HFFc6 (cell line): ENCODE measurements at regions not wholly inside any gene's neighbourhood (a gene's known extent, or its start where the extent isn't known, plus 50 kb on each side); places are given as distances from the start of the nearest gene placed in this dataset.
"Not testable (repeated sequence)": the region's sequence is repeated elsewhere in the genome, so short reads cannot be mapped to it uniquely, and the experiment has no call there.

Experiments used
- DNase-seq: peaks from one replicate; pipeline ENCODE4 v3.0.0-alpha.2; 2018
- H3K27ac Mint-ChIP-seq: 2 replicates; pipeline ENCODE4 v1.8.0; 2020; ENCODE audit warnings: mild to moderate bottlenecking, mixed read lengths
- H3K27me3 Mint-ChIP-seq: 2 replicates; pipeline ENCODE4 v1.8.0; 2021; ENCODE audit warnings: mild to moderate bottlenecking, moderate library complexity, mixed read lengths; ENCODE audit not compliant: insufficient read depth
- H3K36me3 Mint-ChIP-seq: 2 replicates; pipeline ENCODE4 v1.8.0; 2021; ENCODE audit warnings: low read depth, mixed read lengths
- H3K4me1 Mint-ChIP-seq: 2 replicates; pipeline ENCODE4 v1.8.0; 2020; ENCODE audit warnings: low read depth, mixed read lengths
- H3K4me3 Mint-ChIP-seq: 2 replicates; pipeline ENCODE4 v1.8.0; 2020; ENCODE audit warnings: mild to moderate bottlenecking, moderate library complexity, mixed read lengths
- H3K9me3 Mint-ChIP-seq: 2 replicates; pipeline ENCODE4 v1.8.0; 2020; ENCODE audit warnings: mild to moderate bottlenecking, mixed read lengths
- TF ChIP-seq, protein P1 (sequence below): fragments of 200-600 bp; sonication (generic); IDR thresholded peaks from 2 replicates; pipeline ENCODE4 v1.5.0; 2021; ENCODE audit warnings: antibody characterized with exemption, mild to moderate bottlenecking

DNA sequence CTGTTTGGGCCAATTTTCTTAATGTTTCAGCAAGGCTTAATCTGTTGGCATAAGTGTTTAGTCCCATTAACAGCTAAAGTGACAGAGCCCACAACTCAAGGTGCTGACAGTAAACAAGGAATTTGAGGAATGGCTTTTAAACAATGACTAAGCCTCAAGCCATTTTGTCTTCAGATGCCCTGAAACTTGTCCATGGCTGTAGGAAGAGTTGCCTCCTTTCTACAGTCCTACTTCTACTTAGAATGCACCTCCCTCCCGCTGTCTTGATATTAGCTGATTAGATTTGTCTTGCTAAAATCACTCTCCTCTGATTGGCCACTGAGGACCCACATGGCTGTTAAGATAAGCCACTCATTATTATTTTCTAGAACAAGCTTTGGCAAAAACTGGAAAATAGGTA is 188.4 kb upstream of the OTX2 start:
- Mint-ChIP-seq H3K4me1 (no peaks in the 10 kb centered on the region), H3K27ac (no peak overlapping the region), H3K9me3 (peaks cover 44% of the 10 kb centered on the region), H3K36me3 (no peaks in the 10 kb centered on the region; the same call in 1 of the 2 replicates), H3K4me3 (no peak overlapping the region), H3K27me3 (no peaks in the 10 kb centered on the region; the same call in 1 of the 2 replicates)
- DNase-seq = no peak
- TF ChIP-seq, protein P1, sequence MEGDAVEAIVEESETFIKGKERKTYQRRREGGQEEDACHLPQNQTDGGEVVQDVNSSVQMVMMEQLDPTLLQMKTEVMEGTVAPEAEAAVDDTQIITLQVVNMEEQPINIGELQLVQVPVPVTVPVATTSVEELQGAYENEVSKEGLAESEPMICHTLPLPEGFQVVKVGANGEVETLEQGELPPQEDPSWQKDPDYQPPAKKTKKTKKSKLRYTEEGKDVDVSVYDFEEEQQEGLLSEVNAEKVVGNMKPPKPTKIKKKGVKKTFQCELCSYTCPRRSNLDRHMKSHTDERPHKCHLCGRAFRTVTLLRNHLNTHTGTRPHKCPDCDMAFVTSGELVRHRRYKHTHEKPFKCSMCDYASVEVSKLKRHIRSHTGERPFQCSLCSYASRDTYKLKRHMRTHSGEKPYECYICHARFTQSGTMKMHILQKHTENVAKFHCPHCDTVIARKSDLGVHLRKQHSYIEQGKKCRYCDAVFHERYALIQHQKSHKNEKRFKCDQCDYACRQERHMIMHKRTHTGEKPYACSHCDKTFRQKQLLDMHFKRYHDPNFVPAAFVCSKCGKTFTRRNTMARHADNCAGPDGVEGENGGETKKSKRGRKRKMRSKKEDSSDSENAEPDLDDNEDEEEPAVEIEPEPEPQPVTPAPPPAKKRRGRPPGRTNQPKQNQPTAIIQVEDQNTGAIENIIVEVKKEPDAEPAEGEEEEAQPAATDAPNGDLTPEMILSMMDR = no peak

DNA sequence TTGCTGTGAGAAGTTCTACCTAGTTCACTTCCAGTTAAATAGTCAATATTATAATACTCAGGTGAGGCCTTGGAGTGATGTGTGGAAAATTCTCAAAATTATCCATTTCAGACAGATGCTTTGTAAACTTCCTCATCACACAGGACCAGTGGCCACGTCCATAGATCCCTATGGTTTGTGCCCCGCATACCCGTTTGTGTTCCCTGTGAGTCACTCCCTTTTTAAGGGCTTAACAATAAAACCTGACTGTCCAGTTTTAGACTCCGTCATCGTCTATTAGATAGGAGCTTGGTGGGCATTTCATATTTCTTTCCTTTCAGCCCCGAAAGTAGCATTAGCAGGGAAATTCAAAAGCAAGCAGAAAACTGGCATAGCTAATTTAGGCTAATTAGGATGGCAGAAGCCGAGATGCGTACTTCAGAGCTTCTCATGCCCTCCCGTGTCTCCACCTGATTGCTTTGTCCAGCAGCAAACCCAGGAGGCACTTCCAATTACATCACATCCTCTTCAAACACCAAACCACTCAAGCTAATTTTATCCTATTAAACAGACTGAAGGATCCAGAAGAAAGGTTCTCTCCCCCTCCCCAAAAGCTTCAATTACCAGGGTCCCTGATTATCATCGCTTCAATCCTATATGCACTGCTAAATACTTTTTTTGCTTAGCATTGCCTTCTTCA is 186.6 kb upstream of the OTX2 start:
- Mint-ChIP-seq H3K4me1 (no peaks in the 10 kb centered on the region), H3K9me3 (peaks cover 39% of the 10 kb centered on the region), H3K27ac (no peak overlapping the region), H3K4me3 (no peak overlapping the region), H3K27me3 (no peaks in the 10 kb centered on the region; the same call in 1 of the 2 replicates), H3K36me3 (no peaks in the 10 kb centered on the region; the same call in 1 of the 2 replicates)
- no peak for DNase-seq
- TF ChIP-seq, protein P1 = no peak

DNA sequence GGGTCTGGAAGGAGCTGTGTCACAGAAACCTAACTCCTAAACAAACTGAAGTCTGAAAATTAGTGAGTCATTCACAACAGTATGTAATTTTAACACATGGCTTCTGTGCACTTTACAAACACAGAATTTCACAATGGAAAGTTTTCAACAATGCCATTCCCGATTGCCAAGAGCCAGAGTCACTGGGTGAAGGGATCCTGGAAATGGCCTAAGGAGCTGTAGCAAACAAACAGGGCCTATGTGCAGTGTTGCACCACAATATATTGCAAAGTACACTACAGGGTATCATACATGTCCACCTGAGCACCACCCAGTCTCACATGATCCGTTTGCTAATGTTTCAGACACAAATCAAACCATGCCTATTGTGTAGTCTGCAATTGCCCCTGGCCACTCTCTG is 184.7 kb upstream of the OTX2 start:
- no peaks in the 10 kb centered on the region; the same call in 1 of the 2 replicates for H3K36me3 Mint-ChIP-seq
- H3K27me3 Mint-ChIP-seq = no peaks in the 10 kb centered on the region; the same call in 1 of the 2 replicates
- TF ChIP-seq, protein P1 = no peak
- no peaks in the 10 kb centered on the region for H3K4me1 Mint-ChIP-seq
- H3K9me3 Mint-ChIP-seq = peaks cover 38% of the 10 kb centered on the region
- H3K27ac Mint-ChIP-seq = no peak overlapping the region
- H3K4me3 Mint-ChIP-seq = no peak overlapping the region
- no peak for DNase-seq

DNA sequence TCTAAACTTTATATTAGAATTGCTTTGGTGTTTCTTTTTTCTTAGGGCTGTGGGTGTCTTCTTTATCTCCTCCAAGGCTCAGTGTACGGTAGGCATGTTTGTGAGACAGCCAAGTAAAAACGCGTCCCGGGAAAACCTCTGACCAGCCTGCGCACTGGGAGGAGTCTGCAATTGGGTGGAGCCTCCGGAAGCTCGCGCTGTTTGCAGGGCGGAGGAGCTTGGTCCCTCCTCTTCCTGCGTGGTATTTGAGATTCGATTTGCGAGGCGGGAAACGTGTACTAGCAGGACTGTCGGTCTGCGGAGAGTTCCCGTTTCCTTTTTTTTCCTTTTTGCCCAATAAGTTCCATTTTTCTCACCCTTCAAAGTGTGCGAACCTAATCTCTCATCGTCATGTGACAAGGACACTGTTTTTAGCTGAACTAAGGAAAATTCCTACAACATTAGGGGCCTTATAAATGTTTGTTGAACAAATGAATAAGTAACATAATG is 182.1 kb upstream of the OTX2 start:
- TF ChIP-seq, protein P1 = no peak
- Mint-ChIP-seq H3K4me3 (no peak overlapping the region), H3K27ac (no peak overlapping the region), H3K4me1 (no peaks in the 10 kb centered on the region), H3K36me3 (no peaks in the 10 kb centered on the region), H3K9me3 (peaks cover 32% of the 10 kb centered on the region), H3K27me3 (no peaks in the 10 kb centered on the region)
- DNase-seq = no peak

DNA sequence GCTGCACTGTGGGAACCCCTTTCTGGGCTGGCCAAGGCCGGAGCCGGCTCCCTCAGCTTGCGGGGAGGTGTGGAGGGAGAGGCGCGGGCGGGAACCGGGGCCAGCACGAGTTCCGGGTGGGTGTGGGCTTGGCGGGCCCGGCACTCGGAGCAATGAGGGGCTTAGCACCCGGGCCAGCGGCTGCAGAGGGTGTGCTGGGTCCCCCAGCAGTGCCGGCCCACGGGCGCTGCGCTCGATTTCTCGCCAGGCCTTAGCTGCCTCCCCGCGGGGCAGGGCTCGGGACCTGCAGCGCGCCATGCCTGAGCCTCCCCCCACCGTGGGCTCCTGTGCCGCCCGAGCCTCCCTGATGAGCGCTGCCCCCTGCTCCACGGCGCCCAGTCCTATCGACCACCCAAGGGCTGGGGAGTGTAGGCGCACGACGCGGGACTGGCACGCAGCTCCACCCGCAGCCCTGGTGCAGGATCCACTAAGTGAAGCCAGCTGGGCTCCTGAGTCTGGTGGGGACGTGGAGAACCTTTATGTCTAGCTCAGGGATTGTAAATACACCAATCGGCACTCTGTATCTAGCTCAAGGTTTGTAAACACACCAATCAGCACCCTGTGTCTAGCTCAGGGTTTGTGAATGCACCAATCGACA is 180.8 kb upstream of the OTX2 start:
- not testable (repeated sequence) for H3K27ac Mint-ChIP-seq, H3K4me3 Mint-ChIP-seq, H3K4me1 Mint-ChIP-seq, DNase-seq, H3K27me3 Mint-ChIP-seq, H3K36me3 Mint-ChIP-seq
- H3K9me3 Mint-ChIP-seq = peaks cover 35% of the 10 kb centered on the region

DNA sequence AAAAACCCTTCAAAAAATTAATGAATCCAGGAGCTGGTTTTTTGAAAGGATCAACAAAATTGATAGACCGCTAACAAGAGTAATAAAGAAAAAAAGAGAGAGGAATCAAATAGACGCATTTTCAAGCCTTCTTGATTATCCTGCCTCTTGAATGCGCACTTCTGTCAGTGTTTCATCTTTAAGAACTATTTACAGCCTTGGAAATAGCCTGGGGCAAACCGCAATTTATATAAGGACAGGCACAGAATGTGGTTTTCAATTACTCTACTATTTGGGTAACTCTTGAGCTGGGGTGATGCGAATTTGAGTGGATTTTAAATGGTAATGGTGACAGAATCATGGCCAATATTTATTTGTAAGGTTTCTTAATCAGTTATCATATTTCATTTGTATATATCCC is 179.1 kb upstream of the OTX2 start:
- H3K4me1 Mint-ChIP-seq = no peaks in the 10 kb centered on the region
- TF ChIP-seq, protein P1 = no peak
- H3K36me3 Mint-ChIP-seq = no peaks in the 10 kb centered on the region
- no peak overlapping the region for H3K27ac Mint-ChIP-seq
- no peak overlapping the region for H3K4me3 Mint-ChIP-seq
- H3K27me3 Mint-ChIP-seq = no peaks in the 10 kb centered on the region
- DNase-seq = no peak
- peaks cover 35% of the 10 kb centered on the region for H3K9me3 Mint-ChIP-seq
